Osteocyte (in vitro differentiated cells): ENCODE measurements at regions not wholly inside any gene's neighbourhood (a gene's known extent, or its start where the extent isn't known, plus 50 kb on each side); places are given as distances from the start of the nearest gene placed in this dataset.

ENCODE experiments used
- DNase-seq: peaks from one replicate; pipeline ENCODE4 v3.0.0; 2021; ENCODE audit warnings: mixed read lengths; ENCODE audit not compliant: unreplicated experiment; ENCODE audit errors: extremely low spot score
- H3K27ac Mint-ChIP-seq: one replicate; pipeline ENCODE4 v1.8.0; 2021; ENCODE audit warnings: mild to moderate bottlenecking, mixed read lengths; ENCODE audit not compliant: unreplicated experiment
- H3K27me3 Mint-ChIP-seq: one replicate; pipeline ENCODE4 v1.8.0; 2021; ENCODE audit warnings: mixed read lengths; ENCODE audit not compliant: unreplicated experiment
- H3K36me3 Mint-ChIP-seq: one replicate; pipeline ENCODE4 v1.8.0; 2021; ENCODE audit warnings: mixed read lengths; ENCODE audit not compliant: unreplicated experiment
- H3K4me1 Mint-ChIP-seq: one replicate; pipeline ENCODE4 v1.8.0; 2021; ENCODE audit warnings: mixed read lengths; ENCODE audit not compliant: unreplicated experiment
- H3K4me3 Mint-ChIP-seq: one replicate; pipeline ENCODE4 v1.8.0; 2021; ENCODE audit warnings: mild to moderate bottlenecking, moderate library complexity, mixed read lengths; ENCODE audit not compliant: unreplicated experiment
- H3K9me3 Mint-ChIP-seq: one replicate; pipeline ENCODE4 v1.8.0; 2021; ENCODE audit warnings: mixed read lengths; ENCODE audit not compliant: unreplicated experiment
- CTCF ChIP-seq: fragments of 200-600 bp; sonication (generic); IDR thresholded peaks from 2 replicates; pipeline ENCODE4 v1.5.0; 2021; ENCODE audit warnings: antibody characterized with exemption, mild to moderate bottlenecking, moderate library complexity

GRCh38 chr1:93013145-93014065 is 52.1 kb upstream of the DIPK1A start:
- TF ChIP-seq CTCF = no peak
- H3K36me3 Mint-ChIP-seq = no peaks in the 10 kb centered on the region
- DNase-seq = no peak
- H3K4me1 Mint-ChIP-seq = peaks cover 9% of the 10 kb centered on the region
- peaks cover 15% of the 10 kb centered on the region for H3K27me3 Mint-ChIP-seq
- no peak overlapping the region for H3K4me3 Mint-ChIP-seq
- no peaks in the 10 kb centered on the region for H3K9me3 Mint-ChIP-seq
- no peak overlapping the region for H3K27ac Mint-ChIP-seq

- no peak for TF ChIP-seq CTCF
- Mint-ChIP-seq H3K27ac (no peak overlapping the region), H3K36me3 (no peaks in the 10 kb centered on the region), H3K9me3 (no peaks in the 10 kb centered on the region), H3K27me3 (peaks cover 20% of the 10 kb centered on the region), H3K4me3 (no peak overlapping the region), H3K4me1 (peaks cover 9% of the 10 kb centered on the region)
- DNase-seq = no peak
These were observed 52.9 kb upstream of the DIPK1A start for GRCh38 chr1:93014168-93014567.

- DNase-seq = no peak
- Mint-ChIP-seq H3K4me1 (peaks cover 9% of the 10 kb centered on the region), H3K4me3 (no peak overlapping the region), H3K9me3 (no peaks in the 10 kb centered on the region), H3K36me3 (no peaks in the 10 kb centered on the region), H3K27ac (no peak overlapping the region), H3K27me3 (peaks cover 30% of the 10 kb centered on the region)
- TF ChIP-seq CTCF = no peak
These were observed 54.3 kb upstream of the DIPK1A start for GRCh38 chr1:93015590-93015989.

- Mint-ChIP-seq H3K4me3 (no peak overlapping the region), H3K4me1 (peaks cover 9% of the 10 kb centered on the region), H3K36me3 (no peaks in the 10 kb centered on the region), H3K27ac (no peak overlapping the region), H3K27me3 (peaks cover 33% of the 10 kb centered on the region), H3K9me3 (no peaks in the 10 kb centered on the region)
- no peak for DNase-seq
- TF ChIP-seq CTCF = no peak
These were observed 54.9 kb upstream of the DIPK1A start for GRCh38 chr1:93016171-93016570.

- DNase-seq = no peak
- Mint-ChIP-seq H3K36me3 (no peaks in the 10 kb centered on the region), H3K4me3 (no peak overlapping the region), H3K9me3 (no peaks in the 10 kb centered on the region), H3K27me3 (peaks cover 67% of the 10 kb centered on the region), H3K27ac (no peak overlapping the region), H3K4me1 (no peaks in the 10 kb centered on the region)
- TF ChIP-seq CTCF = peak; percentile 80
These were observed 57.4 kb upstream of the MTF2 start for GRCh38 chr1:93021539-93022134.
